ENCODE measurements at regions not wholly inside any gene's neighbourhood (a gene's known extent, or its start where the extent isn't known, plus 50 kb on each side); places are given as distances from the start of the nearest gene placed in this dataset.

GRCh38 chr14:101151927-101152305 is 248.4 kb upstream of the RTL1 start:
- H3K9me3 ChIP-seq: no peaks in the 10 kb centered on the region
- no peak overlapping the region for H3K4me3 ChIP-seq (ENCODE audit: low read depth in 1 of 2, low read length in 1 of 2)
- no peaks in the 10 kb centered on the region for H3K4me1 ChIP-seq (ENCODE audit: control insufficient read depth in 1 of 2, insufficient read depth in 1 of 2, low read depth in 1 of 2, low read length in 1 of 2)
- H3K27me3 ChIP-seq: peaks cover 18% of the 10 kb centered on the region
- no peaks in the 10 kb centered on the region for H3K36me3 ChIP-seq
- TF ChIP-seq, protein P1, sequence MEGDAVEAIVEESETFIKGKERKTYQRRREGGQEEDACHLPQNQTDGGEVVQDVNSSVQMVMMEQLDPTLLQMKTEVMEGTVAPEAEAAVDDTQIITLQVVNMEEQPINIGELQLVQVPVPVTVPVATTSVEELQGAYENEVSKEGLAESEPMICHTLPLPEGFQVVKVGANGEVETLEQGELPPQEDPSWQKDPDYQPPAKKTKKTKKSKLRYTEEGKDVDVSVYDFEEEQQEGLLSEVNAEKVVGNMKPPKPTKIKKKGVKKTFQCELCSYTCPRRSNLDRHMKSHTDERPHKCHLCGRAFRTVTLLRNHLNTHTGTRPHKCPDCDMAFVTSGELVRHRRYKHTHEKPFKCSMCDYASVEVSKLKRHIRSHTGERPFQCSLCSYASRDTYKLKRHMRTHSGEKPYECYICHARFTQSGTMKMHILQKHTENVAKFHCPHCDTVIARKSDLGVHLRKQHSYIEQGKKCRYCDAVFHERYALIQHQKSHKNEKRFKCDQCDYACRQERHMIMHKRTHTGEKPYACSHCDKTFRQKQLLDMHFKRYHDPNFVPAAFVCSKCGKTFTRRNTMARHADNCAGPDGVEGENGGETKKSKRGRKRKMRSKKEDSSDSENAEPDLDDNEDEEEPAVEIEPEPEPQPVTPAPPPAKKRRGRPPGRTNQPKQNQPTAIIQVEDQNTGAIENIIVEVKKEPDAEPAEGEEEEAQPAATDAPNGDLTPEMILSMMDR (IDR thresholded peaks at IDR 0.05): no peak
- H3K27ac ChIP-seq: no peak overlapping the region

DNA sequence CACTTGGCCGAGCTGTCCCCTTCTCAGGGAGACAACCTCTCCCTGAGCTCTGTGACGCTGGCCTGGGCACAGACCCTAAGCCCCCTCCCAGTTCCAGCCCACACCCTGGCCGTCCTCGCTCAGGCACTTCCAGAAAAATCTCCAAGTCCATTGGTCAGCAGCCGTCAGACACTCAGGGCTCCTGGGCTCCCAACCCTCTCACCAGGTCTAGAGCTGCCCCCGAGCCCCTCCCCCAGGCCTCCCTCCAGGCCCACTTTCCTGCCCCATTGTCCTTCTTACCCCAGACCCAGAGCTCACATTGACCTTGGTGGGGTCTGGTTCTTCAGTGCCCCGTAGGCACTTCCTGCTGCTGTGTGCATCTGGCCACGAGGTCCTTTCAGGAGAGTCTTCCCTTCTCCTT is 249.3 kb upstream of the RTL1 start:
- no peaks in the 10 kb centered on the region for H3K36me3 ChIP-seq
- no peak overlapping the region for H3K27ac ChIP-seq
- H3K27me3 ChIP-seq: peaks cover 18% of the 10 kb centered on the region
- TF ChIP-seq, protein P1 (IDR thresholded peaks at IDR 0.05): no peak
- no peaks in the 10 kb centered on the region for H3K4me1 ChIP-seq (ENCODE audit: control insufficient read depth in 1 of 2, insufficient read depth in 1 of 2, low read depth in 1 of 2, low read length in 1 of 2)
- no peaks in the 10 kb centered on the region for H3K9me3 ChIP-seq
- no peak overlapping the region for H3K4me3 ChIP-seq (ENCODE audit: low read depth in 1 of 2, low read length in 1 of 2)

- Histone ChIP-seq H3K27ac (no peak overlapping the region), H3K9me3 (no peaks in the 10 kb centered on the region), H3K4me1 (ENCODE audit: control insufficient read depth in 1 of 2, insufficient read depth in 1 of 2, low read depth in 1 of 2, low read length in 1 of 2) (no peaks in the 10 kb centered on the region), H3K27me3 (peaks cover 18% of the 10 kb centered on the region), H3K36me3 (no peaks in the 10 kb centered on the region), H3K4me3 (ENCODE audit: low read depth in 1 of 2, low read length in 1 of 2) (no peak overlapping the region)
- TF ChIP-seq, protein P1 (IDR thresholded peaks at IDR 0.05): no peak
Observed at GRCh38 chr14:101153691-101154090, 250.2 kb upstream of the RTL1 start.

- no peaks in the 10 kb centered on the region for H3K4me1 ChIP-seq (ENCODE audit: control insufficient read depth in 1 of 2, insufficient read depth in 1 of 2, low read depth in 1 of 2, low read length in 1 of 2)
- H3K27me3 ChIP-seq: peaks cover 18% of the 10 kb centered on the region
- H3K27ac ChIP-seq: no peak overlapping the region
- TF ChIP-seq, protein P1 (IDR thresholded peaks at IDR 0.05): no peak
- H3K36me3 ChIP-seq: no peaks in the 10 kb centered on the region
- no peak overlapping the region for H3K4me3 ChIP-seq (ENCODE audit: low read depth in 1 of 2, low read length in 1 of 2)
- no peaks in the 10 kb centered on the region for H3K9me3 ChIP-seq
Observed at GRCh38 chr14:101155575-101155974, 252.1 kb upstream of the RTL1 start.

DNA sequence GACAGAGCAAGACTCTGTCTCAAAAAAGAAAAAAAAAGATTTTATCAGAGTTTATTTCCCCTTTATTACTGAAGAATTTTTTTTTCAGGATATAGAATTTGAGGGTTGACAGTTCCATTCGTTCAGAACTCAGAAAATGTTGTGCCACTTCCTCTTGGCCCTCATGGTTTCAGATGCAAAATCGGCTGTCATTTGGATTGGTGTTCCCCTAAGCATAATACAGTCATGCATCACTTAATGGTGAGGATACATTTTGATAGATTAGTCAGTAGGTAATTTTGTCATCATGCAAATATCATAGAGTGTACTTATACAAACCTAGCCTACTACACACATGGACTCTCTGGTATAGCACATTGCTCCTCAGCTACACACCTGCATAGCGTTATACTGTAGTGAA is 263.9 kb upstream of the RTL1 start:
- H3K36me3 ChIP-seq: no peaks in the 10 kb centered on the region
- no peaks in the 10 kb centered on the region for H3K9me3 ChIP-seq
- no peak overlapping the region for H3K27ac ChIP-seq
- TF ChIP-seq, protein P1 (IDR thresholded peaks at IDR 0.05): no peak
- no peak overlapping the region for H3K4me3 ChIP-seq (ENCODE audit: low read depth in 1 of 2, low read length in 1 of 2)
- no peaks in the 10 kb centered on the region for H3K27me3 ChIP-seq
- no peaks in the 10 kb centered on the region for H3K4me1 ChIP-seq (ENCODE audit: control insufficient read depth in 1 of 2, insufficient read depth in 1 of 2, low read depth in 1 of 2, low read length in 1 of 2)

DNA sequence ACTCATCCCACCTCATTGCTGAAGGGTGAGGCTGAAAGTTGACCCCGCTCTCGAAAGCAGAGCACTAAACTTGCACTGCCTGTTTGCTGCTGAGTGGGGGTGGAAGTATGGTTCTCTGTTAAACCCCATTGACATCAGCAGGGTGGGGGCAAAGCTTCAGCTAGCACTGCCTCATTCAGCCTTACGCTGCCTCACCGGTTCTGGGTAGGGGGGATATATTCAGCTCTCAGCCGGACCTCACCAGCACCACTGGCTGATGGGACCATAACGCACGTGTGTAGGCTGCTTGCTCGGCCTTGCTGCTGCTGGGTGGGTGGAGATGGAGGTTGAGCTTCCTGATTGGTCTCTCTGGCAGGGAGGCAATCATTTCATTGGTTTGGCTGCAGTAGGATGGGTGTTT is 265.7 kb upstream of the RTL1 start:
- Histone ChIP-seq H3K9me3 (no peaks in the 10 kb centered on the region), H3K36me3 (no peaks in the 10 kb centered on the region), H3K27me3 (no peaks in the 10 kb centered on the region), H3K4me3 (ENCODE audit: low read depth in 1 of 2, low read length in 1 of 2) (no peak overlapping the region), H3K27ac (no peak overlapping the region), H3K4me1 (ENCODE audit: control insufficient read depth in 1 of 2, insufficient read depth in 1 of 2, low read depth in 1 of 2, low read length in 1 of 2) (no peaks in the 10 kb centered on the region)
- TF ChIP-seq, protein P1 (IDR thresholded peaks at IDR 0.05): no peak
